ENCODE measurements at regions not wholly inside any gene's neighbourhood (a gene's known extent, or its start where the extent isn't known, plus 50 kb on each side); places are given as distances from the start of the nearest gene placed in this dataset.

- no peak overlapping the region for H2AFZ ChIP-seq (ENCODE audit: low read length)
- no peak overlapping the region for H4K8ac ChIP-seq (ENCODE audit: extremely low read depth, insufficient read depth, low read length)
- peak overlapping the region; percentile 95 for H2AK5ac ChIP-seq (ENCODE audit: low read depth, low read length)
- no peak overlapping the region for H2BK15ac ChIP-seq (ENCODE audit: low read length)
- no peak overlapping the region; a peak in 1 of 7 replicates for H3K9ac ChIP-seq (replicated peaks in 1 of 4; ENCODE audit: extremely low read depth in 1 of 4, low read depth in 3 of 4, low read length in 3 of 4)
- H2BK120ac ChIP-seq (replicated peaks; ENCODE audit: low read depth, low read length) = peak overlapping the region; percentile 99
- H3K4me3 ChIP-seq (ENCODE audit: extremely low read depth in 1 of 4, insufficient read depth in 2 of 4, low read depth in 3 of 4, low read length in 4 of 4) = no peak overlapping the region; a peak in 2 of 8 replicates
- peak overlapping the region; percentile 40 for H3K56ac ChIP-seq (replicated peaks; ENCODE audit: insufficient read length, low read depth, low read length)
- peak overlapping the region; percentile 99; the same call in 1 of the 2 replicates for H2BK12ac ChIP-seq (ENCODE audit: low read depth, low read length)
- ChIA-PET CTCF (ENCODE audit: partially characterized antibody) (no interaction called here), POLR2A (ENCODE audit: partially characterized antibody) (interaction anchor here (0.8 to 5.3 kb wide), 4 partner anchors 9 to 61 kb away, joined by 3 to 32 read pairs (median 4); no protein-coding TSS in a partner anchor)
- H3K4ac ChIP-seq (replicated peaks; ENCODE audit: insufficient read length, low read depth, low read length) = peak overlapping the region; percentile 97
- H2BK5ac ChIP-seq (ENCODE audit: low read depth, low read length) = peak overlapping the region; percentile 98
- no peaks in the 10 kb centered on the region for H4K20me1 ChIP-seq (replicated peaks in 1 of 2; ENCODE audit: control insufficient read depth in 1 of 2, insufficient read depth in 2 of 2, low read length in 2 of 2)
- DNase-seq (ENCODE audit: low read depth in 1 of 2, low spot score in 2 of 2) = no peak
- peak overlapping the region; percentile 73; the same call in 1 of the 2 replicates for H3K27ac ChIP-seq (ENCODE audit: low read depth, low read length)
- H3K23me2 ChIP-seq (ENCODE audit: low read depth, low read length) = no peaks in the 10 kb centered on the region
- H3K79me2 ChIP-seq (ENCODE audit: control insufficient read depth in 1 of 2, insufficient read depth in 2 of 2, low read length in 2 of 2) = peaks cover 0 to 49% of the 10 kb centered on the region in 2 experiments; a peak in 2 of 4 replicates
- peak overlapping the region; percentile 21 for H3K23ac ChIP-seq (ENCODE audit: insufficient read length)
- no peak overlapping the region for H3K14ac ChIP-seq (ENCODE audit: insufficient read length)
- H3K79me1 ChIP-seq (ENCODE audit: low read depth, low read length) = no peaks in the 10 kb centered on the region
- H3K18ac ChIP-seq (ENCODE audit: extremely low read depth, low read length) = peak overlapping the region; percentile 81
- H3K4me1 ChIP-seq (replicated peaks in 1 of 4; ENCODE audit: control insufficient read depth in 3 of 4, insufficient read depth in 4 of 4, low read length in 3 of 4) = peaks cover 3 to 14% (median 10%) of the 10 kb centered on the region in 4 experiments
- 48% methylated on average over 2 of the region's 2 CpGs; no CpG with 5 or more reads in 1 of the 2 experiments for WGBS, 2 experiments (ENCODE audit: extremely low coverage in 1 of 2, insufficient coverage in 1 of 2, insufficient read length in 1 of 2, insufficient replicate concordance in 2 of 2, low coverage in 1 of 2, low lambda C conversion rate in 2 of 2, missing lambda C conversion rate in 1 of 2)
- H3K9me3 ChIP-seq (ENCODE audit: insufficient read depth in 2 of 2, low read depth in 1 of 2, low read length in 1 of 2) = no peaks in the 10 kb centered on the region
- peak overlapping the region; percentile 99 for H2BK20ac ChIP-seq (ENCODE audit: low read length)
- peak overlapping the region; percentile 39 for H4K5ac ChIP-seq (ENCODE audit: insufficient read length, low read depth, low read length)
- H4K91ac ChIP-seq (replicated peaks; ENCODE audit: insufficient read length, low read length) = peak overlapping the region; percentile 94
- no peaks in the 10 kb centered on the region for H3K27me3 ChIP-seq (replicated peaks in 1 of 4; ENCODE audit: control insufficient read depth in 3 of 4, extremely low read depth in 1 of 4, insufficient read depth in 3 of 4, low read length in 3 of 4)
- no peak for FAIRE-seq
- peak overlapping the region; percentile 17 to 27; a peak in 3 of 4 replicates for H3K4me2 ChIP-seq (ENCODE audit: insufficient read depth in 1 of 2, low read depth in 2 of 2, low read length in 2 of 2)
- H3K36me3 ChIP-seq (ENCODE audit: control insufficient read depth in 2 of 4, insufficient read depth in 4 of 4, low read length in 3 of 4) = peaks cover 0 to 2% (median 0%) of the 10 kb centered on the region in 4 experiments; a peak in 1 of 8 replicates
- TF ChIP-seq SP4 (IDR thresholded peaks at IDR 0.05; ENCODE audit: low read length) = no peak
Observed at GRCh38 chrX:114037515-114037914, 546.4 kb upstream of the HTR2C start.
